OCI-LY7 (cell line): ENCODE measurements at regions not wholly inside any gene's neighbourhood (a gene's known extent, or its start where the extent isn't known, plus 50 kb on each side); places are given as distances from the start of the nearest gene placed in this dataset.

Experiments
- BruUV-seq: library from RNA; stranded (reverse); fragments of 400-500 nt; replicated peaks from 2 replicates; lab custom pipeline; 2021; lab: Mats Ljungman, UMichigan
- CTCF ChIA-PET: fragments of 300-600 bp; sonication (Branson Sonifier 250); formaldehyde crosslinking; loops from one replicate; lab custom pipeline; 2022; ENCODE audit warnings: antibody characterized with exemption; ENCODE audit not compliant: unreplicated experiment; lab: Charles Lee
- POLR2A ChIA-PET: fragments of 300-600 bp; sonication (Branson Sonifier 250); formaldehyde crosslinking; loops from one replicate; lab custom pipeline; 2022; ENCODE audit warnings: antibody characterized with exemption; lab: Charles Lee
- DNase-seq: peaks from one replicate; pipeline ENCODE4 v3.0.0-alpha.2; 2015; ENCODE audit warnings: low spot score
- H2AFZ ChIP-seq: fragments of 200-600 bp; sonication (generic), shearing (Covaris generic); 2 replicates; pipeline ENCODE4 v1.6.1; 2014; ENCODE audit warnings: mild to moderate bottlenecking, antibody characterized with exemption, low read length, moderate library complexity
- H3K27ac ChIP-seq: fragments of 200-600 bp; sonication (generic); 2 replicates; pipeline ENCODE4 v1.5.1; 2014; ENCODE audit warnings: mixed run types, low read depth, mild to moderate bottlenecking, moderate library complexity, low read length, inconsistent platforms; ENCODE audit not compliant: poor library complexity, severe bottlenecking
- H3K36me3 ChIP-seq: fragments of 200-600 bp; sonication (generic); 2 replicates; pipeline ENCODE4 v1.6.1; 2014; ENCODE audit warnings: mild to moderate bottlenecking, antibody characterized with exemption, low read length, moderate library complexity, mixed read lengths; ENCODE audit not compliant: insufficient read depth
- H3K4me1 ChIP-seq: fragments of 200-600 bp; sonication (generic); 2 replicates; pipeline ENCODE4 v1.5.1; 2014; ENCODE audit warnings: mild to moderate bottlenecking, low read length; ENCODE audit not compliant: insufficient read depth, poor library complexity, severe bottlenecking
- H3K4me2 ChIP-seq: fragments of 200-600 bp; sonication (generic); 2 replicates; pipeline ENCODE4 v1.6.1; 2014; ENCODE audit warnings: mild to moderate bottlenecking, low read length
- H3K4me3 ChIP-seq: fragments of 200-600 bp; sonication (generic); 2 replicates; pipeline ENCODE4 v1.5.1; 2014; ENCODE audit warnings: mild to moderate bottlenecking, low read depth, low read length; ENCODE audit not compliant: poor library complexity, severe bottlenecking
- H3K79me2 ChIP-seq: fragments of 200-600 bp; sonication (generic); 2 replicates; pipeline ENCODE4 v1.6.1; 2016; ENCODE audit warnings: low read depth, mild to moderate bottlenecking, low read length, moderate library complexity, mixed read lengths; ENCODE audit not compliant: insufficient read depth
- H3K9me2 ChIP-seq: fragments of 200-600 bp; sonication (generic); 2 replicates; pipeline ENCODE4 v1.6.1; 2016; ENCODE audit warnings: mild to moderate bottlenecking, low read length, mixed read lengths; ENCODE audit not compliant: insufficient read depth
- H3K9me3 ChIP-seq: fragments of 200-600 bp; sonication (generic); 2 replicates; pipeline ENCODE4 v1.6.1; 2014; ENCODE audit warnings: mild to moderate bottlenecking, mixed run types, low read length, mixed read lengths
- H4K20me1 ChIP-seq: fragments of 200-600 bp; sonication (generic); 2 replicates; pipeline ENCODE4 v1.6.1; 2014; ENCODE audit warnings: mild to moderate bottlenecking, antibody characterized with exemption, low read length, moderate library complexity, mixed read lengths; ENCODE audit not compliant: insufficient read depth
- CTCF ChIP-seq: fragments of 200-600 bp; sonication (generic); conservative IDR thresholded peaks from 2 replicates; pipeline ENCODE4 v1.5.1; 2014; ENCODE audit warnings: mild to moderate bottlenecking, antibody characterized with exemption, low read length, moderate library complexity, mixed read lengths
- EZH2phosphoT487 ChIP-seq: fragments of 200-600 bp; sonication (generic); IDR thresholded peaks from 2 replicates; pipeline ENCODE4 v1.6.1; 2018; ENCODE audit warnings: low read depth, borderline replicate concordance, mild to moderate bottlenecking, mixed run types, antibody characterized with exemption, low read length, moderate library complexity, mixed read lengths
- intact Hi-C: fragments of 100-400 bp; cut with micrococcal nuclease; formaldehyde crosslinking; loops from one replicate; pipeline ENCODE4 v1.10.0; 2022; ENCODE audit not compliant: unreplicated experiment

- no peaks in the 10 kb centered on the region for H4K20me1 ChIP-seq
- H2AFZ ChIP-seq: no peak overlapping the region
- H3K9me2 ChIP-seq: no peaks in the 10 kb centered on the region
- no peaks in the 10 kb centered on the region for H3K4me1 ChIP-seq
- no peak overlapping the region for H3K4me2 ChIP-seq
- intact Hi-C loops: no loop called here
- ChIA-PET POLR2A (interaction anchor here (0.7 to 1.5 kb wide), 2 partner anchors 8 to 167 kb away, joined by 3 to 5 read pairs; no protein-coding TSS in a partner anchor), CTCF (no interaction called here)
- no peaks in the 10 kb centered on the region for H3K36me3 ChIP-seq
- no peaks in the 10 kb centered on the region for H3K79me2 ChIP-seq
- no peak for DNase-seq
- TF ChIP-seq EZH2phosphoT487 (no peak), CTCF (no peak)
- no peaks in the 10 kb centered on the region for H3K9me3 ChIP-seq
- H3K27ac ChIP-seq: no peak overlapping the region
- no peak overlapping the region for H3K4me3 ChIP-seq
- BruUV-seq: no TSS peak
Measured at GRCh38 chr3:117399311-117400078, 689.9 kb downstream of the TUSC7 start.

- intact Hi-C loops: no loop called here
- CTCF ChIA-PET: no interaction called here
Measured at GRCh38 chr3:117400303-117400702, 690.7 kb downstream of the TUSC7 start.

More at GRCh38 chr3:117400303-117400702, 690.7 kb downstream of the TUSC7 start:
- Histone ChIP-seq H3K4me2 (no peak overlapping the region), H3K27ac (no peak overlapping the region), H2AFZ (no peak overlapping the region), H3K9me3 (no peaks in the 10 kb centered on the region), H3K36me3 (no peaks in the 10 kb centered on the region), H3K4me3 (no peak overlapping the region), H3K79me2 (no peaks in the 10 kb centered on the region), H4K20me1 (no peaks in the 10 kb centered on the region), H3K4me1 (no peaks in the 10 kb centered on the region), H3K9me2 (no peaks in the 10 kb centered on the region)
- no TSS peak for BruUV-seq
- DNase-seq: no peak
- no peak for TF ChIP-seq CTCF
- no peak for TF ChIP-seq EZH2phosphoT487
- POLR2A ChIA-PET: interaction anchor here (1.5 kb wide), 1 partner anchor 9 kb away, joined by 5 read pairs; no protein-coding TSS in a partner anchor
